LNCaP clone FGC (cell line): ENCODE measurements at regions not wholly inside any gene's neighbourhood (a gene's known extent, or its start where the extent isn't known, plus 50 kb on each side); places are given as distances from the start of the nearest gene placed in this dataset.

Experiments used
- DNase-seq: peaks from one replicate; pipeline ENCODE4 v3.0.0-alpha.2; 2011; ENCODE audit warnings: low read depth
- H3K4me3 ChIP-seq: 2 replicates; pipeline ENCODE4 v1.5.1; 2011; ENCODE audit warnings: mild to moderate bottlenecking, low read depth, low read length, control low read depth
- CTCF ChIP-seq: IDR thresholded peaks from 2 replicates; pipeline ENCODE4 v1.5.1; 2012; ENCODE audit warnings: mild to moderate bottlenecking; ENCODE audit not compliant: control insufficient read depth, insufficient read depth; ENCODE audit errors: extremely low read depth

- no peak for TF ChIP-seq CTCF
- H3K4me3 ChIP-seq, result no peak overlapping the region
- DNase-seq, result no peak
These were observed 79.3 kb upstream of the MMADHC start for GRCh38 chr2:149666809-149667320.

GRCh38 chr2:149664896-149665295 lies 77.3 kb upstream of the MMADHC start:
- no peak for TF ChIP-seq CTCF
- no peak for DNase-seq
- H3K4me3 ChIP-seq, result no peak overlapping the region

- H3K4me3 ChIP-seq, result no peak overlapping the region
- no peak for TF ChIP-seq CTCF
- no peak for DNase-seq
These were observed 75.0 kb upstream of the MMADHC start for GRCh38 chr2:149662556-149662955.

- peak; percentile 15 for DNase-seq
- no peak overlapping the region for H3K4me3 ChIP-seq
- no peak for TF ChIP-seq CTCF
These were observed 74.3 kb upstream of the MMADHC start for GRCh38 chr2:149661844-149662243.

GRCh38 chr2:149658553-149658952 lies 71.0 kb upstream of the MMADHC start:
- TF ChIP-seq CTCF, result no peak
- no peak for DNase-seq
- no peak overlapping the region for H3K4me3 ChIP-seq

GRCh38 chr2:149657401-149658040 lies 69.9 kb upstream of the MMADHC start:
- DNase-seq, result no peak
- TF ChIP-seq CTCF, result no peak
- no peak overlapping the region for H3K4me3 ChIP-seq

- TF ChIP-seq CTCF, result no peak
- no peak for DNase-seq
- H3K4me3 ChIP-seq, result no peak overlapping the region
These were observed 69.4 kb upstream of the MMADHC start for GRCh38 chr2:149656996-149657395.
